Eye (tissue), 1 donor: ENCODE measurements at regions not wholly inside any gene's neighbourhood (a gene's known extent, or its start where the extent isn't known, plus 50 kb on each side); places are given as distances from the start of the nearest gene placed in this dataset.
"Not testable (repeated sequence)": the region's sequence is repeated elsewhere in the genome, so short reads cannot be mapped to it uniquely, and the experiment has no call there.

Source experiments
- DNase-seq: peaks from one replicate; pipeline ENCODE4 v3.0.0-alpha.2; 2015

- DNase-seq: no peak
Observed at GRCh38 chr16:6708576-6709215, 623.9 kb upstream of the RBFOX1 start.

- no peak for DNase-seq
Observed at GRCh38 chr16:6704306-6704930, 628.2 kb upstream of the RBFOX1 start.

GRCh38 chr16:6701096-6701495, 631.5 kb upstream of the RBFOX1 start:
- no peak for DNase-seq

DNA sequence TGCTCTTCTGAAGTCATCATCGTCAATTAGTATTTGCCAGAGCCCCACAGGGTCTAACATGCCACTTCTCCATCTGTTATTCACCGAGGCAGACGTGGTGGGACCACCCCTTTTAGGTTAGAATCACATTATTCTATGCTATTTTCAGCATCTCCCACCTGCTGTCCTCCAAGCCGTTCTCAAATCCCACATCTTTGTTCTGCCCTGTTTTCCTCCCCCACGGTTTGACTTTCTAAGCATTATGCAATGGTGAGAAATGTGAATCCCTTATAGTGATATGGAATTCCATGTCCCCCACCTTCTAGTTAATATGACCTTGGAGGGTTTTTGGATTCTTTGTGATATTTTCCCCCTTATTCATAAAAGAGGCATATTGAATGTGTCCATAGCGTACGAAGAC, 634.1 kb upstream of the RBFOX1 start:
- peak; percentile 63 for DNase-seq

GRCh38 chr16:6695666-6696065, 637.0 kb upstream of the RBFOX1 start:
- no peak for DNase-seq

- DNase-seq: no peak
Observed at GRCh38 chr16:6694636-6695035, 638.0 kb upstream of the RBFOX1 start.

GRCh38 chr16:6693418-6693817, 639.2 kb upstream of the RBFOX1 start:
- DNase-seq: not testable (repeated sequence)

- no peak for DNase-seq
Observed at GRCh38 chr16:6692874-6693273, 639.8 kb upstream of the RBFOX1 start.

DNA sequence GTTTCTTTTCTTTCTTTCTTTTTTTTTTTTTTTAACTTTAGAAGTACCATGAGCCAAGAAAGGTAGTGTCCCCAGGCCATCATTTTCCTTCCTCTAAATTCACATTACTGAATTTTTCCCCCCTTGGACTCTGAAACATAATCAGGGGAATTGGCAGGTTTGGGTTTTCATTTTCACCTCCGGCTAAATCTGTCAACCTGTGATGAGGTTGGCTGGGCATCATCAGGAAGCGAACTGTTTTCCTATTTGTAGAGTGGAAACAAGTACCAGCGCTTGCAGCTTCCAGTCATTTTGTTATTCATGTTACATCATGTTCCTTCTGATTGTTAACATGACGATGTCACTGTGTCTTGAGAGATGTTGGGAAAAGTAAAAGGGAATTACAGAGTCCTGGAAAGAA, 641.9 kb upstream of the RBFOX1 start:
- no peak for DNase-seq

GRCh38 chr16:6689643-6690042, 643.0 kb upstream of the RBFOX1 start:
- no peak for DNase-seq

DNA sequence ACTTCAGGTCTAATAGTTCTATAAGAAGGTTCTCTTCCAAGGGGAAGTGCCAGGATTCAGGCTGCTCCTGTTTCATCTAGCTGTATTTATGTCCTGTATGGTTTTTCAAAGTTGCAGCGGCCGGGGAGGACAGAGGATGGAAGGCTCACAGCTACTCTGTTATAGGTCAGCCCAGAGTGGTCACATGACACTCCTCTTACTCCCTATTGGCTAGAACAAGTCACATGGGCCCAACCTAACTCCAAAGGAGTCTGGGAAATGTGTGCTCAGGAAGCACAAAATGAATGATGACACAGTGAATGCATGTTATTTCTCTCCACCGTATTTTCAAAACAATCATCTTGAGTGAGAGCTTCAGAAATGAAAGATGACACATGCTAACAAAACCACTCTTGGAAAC, 645.1 kb upstream of the RBFOX1 start:
- no peak for DNase-seq

DNA sequence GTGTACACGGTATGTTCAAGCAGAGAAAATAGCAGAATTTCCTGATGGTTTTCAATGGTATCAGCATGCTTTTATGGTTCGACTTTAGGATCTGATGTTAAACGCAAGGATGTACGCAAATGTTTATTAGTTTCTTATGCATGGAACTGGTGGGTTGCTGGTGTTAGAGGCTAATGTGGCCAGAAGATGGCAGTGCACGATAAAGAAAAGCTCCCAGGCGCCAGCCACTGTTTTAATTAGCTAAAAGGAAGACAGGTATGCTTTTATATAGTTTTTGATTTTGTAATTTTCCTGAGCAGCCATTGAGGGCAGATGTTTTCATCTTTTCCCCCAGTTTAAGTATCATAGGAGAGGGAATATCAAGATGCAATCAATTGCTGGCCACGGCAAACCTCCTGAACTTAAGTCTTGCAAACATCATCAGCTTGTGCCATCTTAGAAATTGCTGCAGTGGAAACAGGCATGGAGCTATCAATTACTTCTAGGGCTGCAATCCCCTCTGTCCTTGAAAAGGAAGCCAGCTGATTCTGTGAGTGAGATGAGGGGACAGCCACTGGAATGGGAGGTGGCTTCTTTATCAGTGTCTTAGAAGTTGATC, 648.5 kb upstream of the RBFOX1 start:
- DNase-seq: peak; percentile 75

DNA sequence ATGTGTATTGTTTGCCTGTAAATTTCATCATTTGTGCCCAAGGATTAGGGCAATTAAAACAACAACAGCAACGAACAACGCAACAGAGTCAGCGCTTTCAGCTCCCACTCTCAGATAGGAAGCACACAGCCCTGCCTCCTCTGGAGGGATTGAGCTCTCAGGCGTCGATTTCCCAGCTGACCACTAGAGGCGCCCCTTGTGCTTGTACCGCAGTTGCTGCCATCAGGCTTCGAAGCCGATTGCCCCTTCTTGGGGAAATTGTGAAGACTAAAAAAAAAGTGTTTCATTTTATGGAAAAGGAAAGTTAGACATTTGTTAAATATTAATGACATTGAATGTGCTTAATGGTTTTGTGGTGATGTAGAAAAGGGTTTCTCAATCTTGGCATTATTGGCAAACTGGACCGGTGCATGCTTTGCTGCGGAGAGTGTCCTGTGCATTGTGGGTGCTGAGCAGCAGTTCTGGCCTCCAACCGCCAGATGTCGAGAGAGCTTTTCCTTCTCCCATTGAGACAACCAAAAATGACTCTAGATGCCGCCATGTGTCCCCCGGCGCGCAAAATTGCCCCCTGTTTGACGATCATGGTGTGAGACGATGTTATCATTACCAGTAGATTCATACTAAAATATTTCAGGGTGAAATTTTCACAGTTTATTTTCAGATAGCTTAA, 650.4 kb upstream of the RBFOX1 start:
- DNase-seq: peak; percentile 63

DNA sequence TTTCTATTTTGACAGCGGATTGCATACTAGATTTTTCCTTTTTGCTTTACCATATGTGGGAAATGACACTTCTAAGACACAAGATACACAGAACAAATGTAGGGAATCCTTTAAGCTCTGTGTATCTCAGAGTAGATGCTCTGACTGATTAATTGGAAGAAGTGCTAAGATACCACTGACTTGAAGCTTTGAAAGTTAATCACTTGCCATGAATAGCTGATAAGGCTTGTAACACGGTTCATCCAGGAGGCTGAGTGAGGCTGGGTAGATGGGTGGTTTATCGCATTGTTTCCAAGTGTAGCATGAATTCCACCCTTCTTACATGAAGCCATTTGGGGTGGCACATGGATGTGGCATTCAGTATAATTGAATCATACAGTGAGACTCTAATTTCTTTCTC, 654.1 kb upstream of the RBFOX1 start:
- DNase-seq: no peak

- DNase-seq: no peak
Observed at GRCh38 chr16:6674071-6674470, 658.6 kb upstream of the RBFOX1 start.

DNA sequence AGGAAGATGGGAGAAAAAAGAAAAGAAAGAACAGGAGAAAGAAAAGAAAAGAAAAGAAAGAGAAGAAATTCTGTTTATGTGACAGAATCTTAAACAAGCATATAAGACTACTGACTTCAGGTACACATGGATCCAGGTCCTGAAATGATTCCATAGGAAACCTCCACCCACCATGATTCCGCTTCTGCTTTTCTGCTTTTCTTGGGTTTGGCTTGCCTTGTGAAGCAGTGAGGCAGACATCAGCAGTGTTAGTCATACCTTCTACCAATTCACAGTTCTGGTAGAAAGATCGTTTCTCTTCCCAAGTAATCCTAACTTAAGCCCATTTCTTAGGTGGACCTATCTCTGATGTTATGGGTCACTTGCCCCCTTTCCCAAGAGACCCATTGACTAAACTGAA, 660.1 kb upstream of the RBFOX1 start:
- no peak for DNase-seq

GRCh38 chr16:6667393-6667792, 665.3 kb upstream of the RBFOX1 start:
- DNase-seq: no peak

DNA sequence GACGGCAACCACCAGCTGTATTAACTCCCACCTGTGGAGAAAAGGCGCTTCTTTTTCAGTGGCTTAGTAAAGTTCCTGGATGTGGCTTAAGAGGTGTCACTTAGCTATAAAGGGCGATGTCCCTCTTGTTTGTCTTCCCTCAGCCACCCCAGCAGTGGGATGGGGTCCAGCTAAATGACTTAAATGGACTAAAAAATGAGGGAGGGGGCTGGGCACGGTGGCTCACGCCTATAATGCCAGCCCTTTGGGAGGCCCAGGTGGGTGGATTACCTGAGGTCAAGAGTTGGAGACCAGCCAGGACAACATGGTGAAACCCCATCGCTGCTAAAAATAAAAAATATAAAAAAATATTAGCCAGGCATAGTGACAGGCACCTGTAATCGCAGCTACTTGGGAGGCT, 667.5 kb upstream of the RBFOX1 start:
- DNase-seq: no peak

GRCh38 chr16:6663668-6664067, 669.0 kb upstream of the RBFOX1 start:
- DNase-seq: no peak

- no peak for DNase-seq
Observed at GRCh38 chr16:6656760-6657159, 675.9 kb upstream of the RBFOX1 start.

DNA sequence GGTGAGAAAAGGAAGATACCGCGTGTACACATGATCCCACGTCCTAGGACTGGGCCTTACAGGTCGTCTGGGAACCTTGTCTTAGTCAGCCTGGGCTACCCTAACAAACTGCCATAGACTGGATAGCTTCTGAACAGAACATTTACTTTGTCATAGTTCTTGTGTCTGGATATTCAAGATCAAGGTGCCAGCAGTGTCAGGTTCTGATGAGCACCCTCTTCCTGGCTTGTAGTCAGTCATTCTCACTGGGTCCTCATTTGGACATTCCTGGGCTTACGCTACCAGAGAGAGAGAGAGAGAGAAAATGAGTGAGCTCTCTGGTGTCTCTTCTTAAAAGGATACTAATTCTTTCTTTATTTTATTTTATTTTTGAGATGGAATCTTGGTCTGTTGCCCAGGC, 685.8 kb upstream of the RBFOX1 start:
- DNase-seq: no peak

DNA sequence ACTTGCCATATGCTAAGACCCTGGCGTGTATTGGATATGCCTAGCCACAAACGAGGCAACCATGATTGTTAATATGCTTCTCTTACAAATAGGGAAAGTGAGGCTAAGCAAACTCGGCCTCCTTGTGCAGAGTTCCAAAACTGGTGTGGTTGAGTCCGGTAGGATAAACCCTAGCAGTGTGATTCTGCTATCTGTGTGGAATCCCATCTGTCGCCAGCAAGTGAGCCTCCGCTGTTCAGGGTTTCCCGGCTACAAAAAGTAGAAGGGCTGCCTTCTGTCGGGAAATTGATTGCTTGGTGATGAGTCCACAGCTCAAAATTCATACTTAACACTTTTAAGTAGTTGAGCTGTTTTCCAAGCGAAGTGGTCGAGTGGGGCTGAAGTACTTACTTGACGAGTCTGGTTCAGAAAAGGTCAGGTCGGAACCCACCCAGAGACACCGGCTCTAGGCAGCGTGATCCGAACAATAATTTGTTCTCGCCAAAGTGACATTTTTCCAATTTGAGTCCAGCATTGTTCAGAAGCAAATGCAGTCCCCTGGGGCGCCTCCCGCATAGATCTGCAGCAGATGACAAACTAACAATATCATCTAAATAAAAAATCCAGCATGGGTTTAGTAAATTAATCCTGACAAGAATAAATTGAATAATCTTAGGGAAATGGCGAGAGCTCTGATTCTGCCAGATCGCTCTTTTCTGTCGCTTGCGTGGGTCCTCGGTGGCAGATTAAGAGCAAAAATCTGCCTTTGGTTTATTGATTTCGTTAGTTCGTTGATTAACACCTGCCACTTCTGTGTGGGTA, 686.7 kb upstream of the RBFOX1 start:
- no peak for DNase-seq

GRCh38 chr16:6644916-6645315, 687.7 kb upstream of the RBFOX1 start:
- DNase-seq: no peak
